ENCODE measurements at regions not wholly inside any gene's neighbourhood (a gene's known extent, or its start where the extent isn't known, plus 50 kb on each side); places are given as distances from the start of the nearest gene placed in this dataset.

GRCh38 chr5:171647904-171648260, 137.7 kb upstream of the SMIM23 start (continued):
- TF ChIP-seq NANOG (IDR thresholded peaks at IDR 0.05; ENCODE audit: insufficient read depth, low read depth, low read length, poor library complexity, severe bottlenecking) = no peak
- TF ChIP-seq TAF1 (IDR thresholded peaks at IDR 0.05; ENCODE audit: low read depth, low read length) = no peak
- no peak for TF ChIP-seq SAP30 (IDR thresholded peaks at IDR 0.05; ENCODE audit: insufficient read depth, insufficient replicate concordance, low read length)
- no peak for TF ChIP-seq RAD21 (IDR thresholded peaks at IDR 0.05 in 1 of 2, conservative IDR thresholded peaks at IDR 0.05 in 1 of 2; ENCODE audit: low read depth in 2 of 2, low read length in 2 of 2)
- TF ChIP-seq SP1 (IDR thresholded peaks at IDR 0.05; ENCODE audit: low read depth, low read length) = no peak

All from H1 (cell line).